ENCODE measurements at regions not wholly inside any gene's neighbourhood (a gene's known extent, or its start where the extent isn't known, plus 50 kb on each side); places are given as distances from the start of the nearest gene placed in this dataset.
"Not testable (repeated sequence)": the region's sequence is repeated elsewhere in the genome, so short reads cannot be mapped to it uniquely, and the experiment has no call there.

GRCh38 chr10:28449926-28450325 lies 83.0 kb upstream of the WAC start:
- no peaks in the 10 kb centered on the region for H3K4me1 Mint-ChIP-seq
- H3K27me3 Mint-ChIP-seq: peaks cover 17% of the 10 kb centered on the region
- DNase-seq (no peak), ATAC-seq (no peak)
- no peak overlapping the region for H3K4me3 Mint-ChIP-seq
- no peaks in the 10 kb centered on the region for H3K9me3 Mint-ChIP-seq
- no peak overlapping the region for H3K27ac Mint-ChIP-seq

- H3K27me3 Mint-ChIP-seq: peaks cover 38% of the 10 kb centered on the region
Observed at GRCh38 chr10:28453926-28454325, 79.0 kb upstream of the WAC start.

GRCh38 chr10:28457110-28457509 lies 75.8 kb upstream of the WAC start:
- DNase-seq: no peak
- Mint-ChIP-seq H3K27me3 (peaks cover 40% of the 10 kb centered on the region), H3K9me3 (no peaks in the 10 kb centered on the region), H3K4me1 (no peaks in the 10 kb centered on the region), H3K4me3 (no peak overlapping the region), H3K27ac (no peak overlapping the region)
- no peak for ATAC-seq

More at GRCh38 chr10:28453926-28454325, 79.0 kb upstream of the WAC start:
- ATAC-seq (no peak), DNase-seq (no peak)
- H3K4me3 Mint-ChIP-seq: no peak overlapping the region
- H3K4me1 Mint-ChIP-seq: no peaks in the 10 kb centered on the region
- no peak overlapping the region for H3K27ac Mint-ChIP-seq
- no peaks in the 10 kb centered on the region for H3K9me3 Mint-ChIP-seq

GRCh38 chr10:28457873-28458272 lies 75.0 kb upstream of the WAC start:
- ATAC-seq, H3K9me3 Mint-ChIP-seq, H3K4me3 Mint-ChIP-seq, H3K27ac Mint-ChIP-seq, H3K4me1 Mint-ChIP-seq, DNase-seq: not testable (repeated sequence)
- peaks cover 40% of the 10 kb centered on the region for H3K27me3 Mint-ChIP-seq

GRCh38 chr10:28459453-28460144 lies 73.3 kb upstream of the WAC start:
- no peak for ATAC-seq
- Mint-ChIP-seq H3K27ac (peak overlapping the region in 1 of 2 donors; percentile 7), H3K9me3 (no peaks in the 10 kb centered on the region), H3K4me3 (no peak overlapping the region), H3K4me1 (no peaks in the 10 kb centered on the region), H3K27me3 (peaks cover 26% of the 10 kb centered on the region)
- no peak for DNase-seq

GRCh38 chr10:28463141-28463540 lies 69.8 kb upstream of the WAC start:
- Mint-ChIP-seq H3K4me1 (no peaks in the 10 kb centered on the region), H3K27ac (no peak overlapping the region), H3K27me3 (peaks cover 10% of the 10 kb centered on the region), H3K4me3 (no peak overlapping the region), H3K9me3 (no peaks in the 10 kb centered on the region)
- DNase-seq (no peak), ATAC-seq (no peak)

GRCh38 chr10:28463676-28464395 lies 69.1 kb upstream of the WAC start:
- no peak for ATAC-seq
- Mint-ChIP-seq H3K27ac (no peak overlapping the region), H3K9me3 (no peaks in the 10 kb centered on the region), H3K27me3 (peaks cover 3% of the 10 kb centered on the region), H3K4me1 (no peaks in the 10 kb centered on the region), H3K4me3 (no peak overlapping the region)
- no peak for DNase-seq

- Mint-ChIP-seq H3K9me3 (no peaks in the 10 kb centered on the region), H3K4me1 (no peaks in the 10 kb centered on the region), H3K4me3 (no peak overlapping the region), H3K27me3 (no peaks in the 10 kb centered on the region), H3K27ac (no peak overlapping the region)
- DNase-seq (no peak), ATAC-seq (no peak)
Observed at GRCh38 chr10:28467615-28468014, 65.3 kb upstream of the WAC start.

GRCh38 chr10:28468707-28469483 lies 64.0 kb upstream of the WAC start:
- Mint-ChIP-seq H3K27me3 (no peaks in the 10 kb centered on the region), H3K4me3 (no peak overlapping the region), H3K9me3 (no peaks in the 10 kb centered on the region), H3K4me1 (no peaks in the 10 kb centered on the region), H3K27ac (no peak overlapping the region)
- DNase-seq (no peak), ATAC-seq (no peak)

- ATAC-seq (no peak), DNase-seq (no peak)
- Mint-ChIP-seq H3K27me3 (no peaks in the 10 kb centered on the region), H3K4me1 (no peaks in the 10 kb centered on the region), H3K4me3 (no peak overlapping the region), H3K9me3 (no peaks in the 10 kb centered on the region), H3K27ac (peak overlapping the region in 1 of 2 donors; percentile 6)
Observed at GRCh38 chr10:28470873-28471651, 61.9 kb upstream of the WAC start.

GRCh38 chr10:28471652-28472050 lies 61.3 kb upstream of the WAC start:
- no peak for ATAC-seq
- peak overlapping the region in 1 of 2 donors; percentile 6 for H3K27ac Mint-ChIP-seq
- no peaks in the 10 kb centered on the region for H3K4me1 Mint-ChIP-seq
- no peak overlapping the region for H3K4me3 Mint-ChIP-seq
- no peaks in the 10 kb centered on the region for H3K27me3 Mint-ChIP-seq
- H3K9me3 Mint-ChIP-seq: no peaks in the 10 kb centered on the region
- no peak for DNase-seq

- no peaks in the 10 kb centered on the region for H3K9me3 Mint-ChIP-seq
- ATAC-seq: no peak
- no peak overlapping the region for H3K27ac Mint-ChIP-seq
- no peak for DNase-seq
- no peaks in the 10 kb centered on the region for H3K4me1 Mint-ChIP-seq
- H3K4me3 Mint-ChIP-seq: no peak overlapping the region
- peaks cover 6% of the 10 kb centered on the region for H3K27me3 Mint-ChIP-seq
Observed at GRCh38 chr10:28478646-28479045, 54.3 kb upstream of the WAC start.

- Mint-ChIP-seq H3K4me1 (no peaks in the 10 kb centered on the region), H3K27me3 (peaks cover 6% of the 10 kb centered on the region), H3K27ac (no peak overlapping the region), H3K4me3 (no peak overlapping the region), H3K9me3 (no peaks in the 10 kb centered on the region)
- ATAC-seq (no peak), DNase-seq (no peak)
Observed at GRCh38 chr10:28479425-28479865, 53.5 kb upstream of the WAC start.

- Mint-ChIP-seq H3K4me1 (no peaks in the 10 kb centered on the region), H3K4me3 (no peak overlapping the region), H3K27me3 (peaks cover 6% of the 10 kb centered on the region), H3K27ac (no peak overlapping the region), H3K9me3 (no peaks in the 10 kb centered on the region)
- DNase-seq (no peak), ATAC-seq (no peak)
Observed at GRCh38 chr10:28479927-28480627, 52.8 kb upstream of the WAC start.

GRCh38 chr10:28480628-28480965 lies 52.3 kb upstream of the WAC start:
- Mint-ChIP-seq H3K27me3 (peaks cover 6% of the 10 kb centered on the region), H3K27ac (no peak overlapping the region), H3K4me1 (no peaks in the 10 kb centered on the region), H3K9me3 (no peaks in the 10 kb centered on the region), H3K4me3 (no peak overlapping the region)
- DNase-seq (no peak), ATAC-seq (no peak)
